ENCODE measurements at regions not wholly inside any gene's neighbourhood (a gene's known extent, or its start where the extent isn't known, plus 50 kb on each side); places are given as distances from the start of the nearest gene placed in this dataset.

GRCh38 chr3:20668411-20668810 lies 482.4 kb upstream of the SGO1 start:
- Histone ChIP-seq H3K9me2 (replicated peaks; ENCODE audit: low read depth, low read length) (no peaks in the 10 kb centered on the region), H3K9ac (ENCODE audit: low read depth, low read length, poor library complexity, severe bottlenecking) (no peak overlapping the region), H3K79me2 (ENCODE audit: insufficient read depth, low read length) (no peaks in the 10 kb centered on the region), H3F3A (ENCODE audit: low read depth) (no peaks in the 10 kb centered on the region), H3K9me3 (ENCODE audit: insufficient read depth, low read depth, low read length) (no peaks in the 10 kb centered on the region), H3K4me3 (ENCODE audit: low read length, poor library complexity, severe bottlenecking) (no peak overlapping the region), H2AFZ (ENCODE audit: low read length) (no peak overlapping the region), H4K20me1 (ENCODE audit: insufficient read depth, low read length, poor library complexity, severe bottlenecking) (no peaks in the 10 kb centered on the region), H3K27me3 (ENCODE audit: insufficient read depth, low read length, poor library complexity, severe bottlenecking) (no peaks in the 10 kb centered on the region), H3K36me3 (ENCODE audit: insufficient read depth, low read length) (no peaks in the 10 kb centered on the region), H3K4me2 (ENCODE audit: low read depth, low read length, poor library complexity, severe bottlenecking) (no peak overlapping the region), H3K4me1 (ENCODE audit: insufficient read depth, low read length, poor library complexity, severe bottlenecking) (no peaks in the 10 kb centered on the region)
- no peak for TF ChIP-seq CTCF (conservative IDR thresholded peaks at IDR 0.05; ENCODE audit: low read length)
- no peak for TF ChIP-seq EZH2phosphoT487 (IDR thresholded peaks at IDR 0.05; ENCODE audit: borderline replicate concordance)

- no peaks in the 10 kb centered on the region for H3K79me2 ChIP-seq (ENCODE audit: insufficient read depth, low read length)
- no peaks in the 10 kb centered on the region for H4K20me1 ChIP-seq (ENCODE audit: insufficient read depth, low read length, poor library complexity, severe bottlenecking)
- no peak overlapping the region for H3K9ac ChIP-seq (ENCODE audit: low read depth, low read length, poor library complexity, severe bottlenecking)
- no peaks in the 10 kb centered on the region for H3F3A ChIP-seq (ENCODE audit: low read depth)
- H3K4me2 ChIP-seq (ENCODE audit: low read depth, low read length, poor library complexity, severe bottlenecking): no peak overlapping the region
- no peak overlapping the region for H3K4me3 ChIP-seq (ENCODE audit: low read length, poor library complexity, severe bottlenecking)
- no peak overlapping the region for H2AFZ ChIP-seq (ENCODE audit: low read length)
- TF ChIP-seq CTCF (conservative IDR thresholded peaks at IDR 0.05; ENCODE audit: low read length): no peak
- no peak for TF ChIP-seq EZH2phosphoT487 (IDR thresholded peaks at IDR 0.05; ENCODE audit: borderline replicate concordance)
- no peaks in the 10 kb centered on the region for H3K9me2 ChIP-seq (replicated peaks; ENCODE audit: low read depth, low read length)
- H3K9me3 ChIP-seq (ENCODE audit: insufficient read depth, low read depth, low read length): no peaks in the 10 kb centered on the region
- H3K27me3 ChIP-seq (ENCODE audit: insufficient read depth, low read length, poor library complexity, severe bottlenecking): no peaks in the 10 kb centered on the region
- H3K36me3 ChIP-seq (ENCODE audit: insufficient read depth, low read length): no peaks in the 10 kb centered on the region
- no peaks in the 10 kb centered on the region for H3K4me1 ChIP-seq (ENCODE audit: insufficient read depth, low read length, poor library complexity, severe bottlenecking)
Measured at GRCh38 chr3:20666091-20666490, 480.1 kb upstream of the SGO1 start.

- no peaks in the 10 kb centered on the region for H3K79me2 ChIP-seq (ENCODE audit: insufficient read depth, low read length)
- H3K36me3 ChIP-seq (ENCODE audit: insufficient read depth, low read length): no peaks in the 10 kb centered on the region
- H4K20me1 ChIP-seq (ENCODE audit: insufficient read depth, low read length, poor library complexity, severe bottlenecking): no peaks in the 10 kb centered on the region
- no peaks in the 10 kb centered on the region for H3K9me2 ChIP-seq (replicated peaks; ENCODE audit: low read depth, low read length)
- no peak overlapping the region for H3K4me3 ChIP-seq (ENCODE audit: low read length, poor library complexity, severe bottlenecking)
- H3K4me2 ChIP-seq (ENCODE audit: low read depth, low read length, poor library complexity, severe bottlenecking): no peak overlapping the region
- H3K9ac ChIP-seq (ENCODE audit: low read depth, low read length, poor library complexity, severe bottlenecking): no peak overlapping the region
- TF ChIP-seq CTCF (conservative IDR thresholded peaks at IDR 0.05; ENCODE audit: low read length) (no peak), EZH2phosphoT487 (IDR thresholded peaks at IDR 0.05; ENCODE audit: borderline replicate concordance) (no peak)
- no peaks in the 10 kb centered on the region for H3F3A ChIP-seq (ENCODE audit: low read depth)
- no peaks in the 10 kb centered on the region for H3K4me1 ChIP-seq (ENCODE audit: insufficient read depth, low read length, poor library complexity, severe bottlenecking)
- no peaks in the 10 kb centered on the region for H3K27me3 ChIP-seq (ENCODE audit: insufficient read depth, low read length, poor library complexity, severe bottlenecking)
- H3K9me3 ChIP-seq (ENCODE audit: insufficient read depth, low read depth, low read length): no peaks in the 10 kb centered on the region
- no peak overlapping the region for H2AFZ ChIP-seq (ENCODE audit: low read length)
Measured at GRCh38 chr3:20658491-20658890, 472.5 kb upstream of the SGO1 start.

Data from Loucy (cell line).